ENCODE measurements at regions not wholly inside any gene's neighbourhood (a gene's known extent, or its start where the extent isn't known, plus 50 kb on each side); places are given as distances from the start of the nearest gene placed in this dataset.
A peak's percentile ranks its signal among the peaks of the same experiment; 100 is the strongest.

DNA sequence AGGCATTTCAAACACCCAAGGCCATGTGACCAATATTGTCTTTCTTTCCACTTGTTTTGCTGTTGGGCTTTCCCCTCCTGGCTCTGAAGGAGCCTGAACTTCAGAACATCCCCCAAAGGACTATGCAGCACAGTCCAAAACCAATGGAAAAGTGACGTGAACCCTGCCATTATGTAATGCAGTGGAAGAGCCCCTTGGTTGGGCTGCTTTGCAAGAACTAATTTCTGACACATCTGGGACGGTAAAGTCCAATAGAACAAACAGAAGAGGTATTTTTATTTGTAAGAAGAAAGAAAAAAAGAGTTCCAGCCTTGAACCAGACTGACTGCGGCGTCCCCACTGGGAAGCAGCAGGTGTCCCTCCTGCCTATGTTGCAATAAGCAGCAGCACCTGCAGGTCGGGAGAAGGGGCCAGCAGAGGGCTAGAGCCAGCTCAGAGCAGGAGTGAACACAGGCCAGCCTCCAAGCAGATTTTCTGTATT lies 116.7 kb downstream of the CDC7 start:
- TF ChIP-seq, protein P1, sequence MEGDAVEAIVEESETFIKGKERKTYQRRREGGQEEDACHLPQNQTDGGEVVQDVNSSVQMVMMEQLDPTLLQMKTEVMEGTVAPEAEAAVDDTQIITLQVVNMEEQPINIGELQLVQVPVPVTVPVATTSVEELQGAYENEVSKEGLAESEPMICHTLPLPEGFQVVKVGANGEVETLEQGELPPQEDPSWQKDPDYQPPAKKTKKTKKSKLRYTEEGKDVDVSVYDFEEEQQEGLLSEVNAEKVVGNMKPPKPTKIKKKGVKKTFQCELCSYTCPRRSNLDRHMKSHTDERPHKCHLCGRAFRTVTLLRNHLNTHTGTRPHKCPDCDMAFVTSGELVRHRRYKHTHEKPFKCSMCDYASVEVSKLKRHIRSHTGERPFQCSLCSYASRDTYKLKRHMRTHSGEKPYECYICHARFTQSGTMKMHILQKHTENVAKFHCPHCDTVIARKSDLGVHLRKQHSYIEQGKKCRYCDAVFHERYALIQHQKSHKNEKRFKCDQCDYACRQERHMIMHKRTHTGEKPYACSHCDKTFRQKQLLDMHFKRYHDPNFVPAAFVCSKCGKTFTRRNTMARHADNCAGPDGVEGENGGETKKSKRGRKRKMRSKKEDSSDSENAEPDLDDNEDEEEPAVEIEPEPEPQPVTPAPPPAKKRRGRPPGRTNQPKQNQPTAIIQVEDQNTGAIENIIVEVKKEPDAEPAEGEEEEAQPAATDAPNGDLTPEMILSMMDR (conservative IDR thresholded peaks at IDR 0.05) = peak; percentile 39
- TF ChIP-seq ZFX (IDR thresholded peaks at IDR 0.05) = no peak
